ENCODE measurements at regions not wholly inside any gene's neighbourhood (a gene's known extent, or its start where the extent isn't known, plus 50 kb on each side); places are given as distances from the start of the nearest gene placed in this dataset.

DNA sequence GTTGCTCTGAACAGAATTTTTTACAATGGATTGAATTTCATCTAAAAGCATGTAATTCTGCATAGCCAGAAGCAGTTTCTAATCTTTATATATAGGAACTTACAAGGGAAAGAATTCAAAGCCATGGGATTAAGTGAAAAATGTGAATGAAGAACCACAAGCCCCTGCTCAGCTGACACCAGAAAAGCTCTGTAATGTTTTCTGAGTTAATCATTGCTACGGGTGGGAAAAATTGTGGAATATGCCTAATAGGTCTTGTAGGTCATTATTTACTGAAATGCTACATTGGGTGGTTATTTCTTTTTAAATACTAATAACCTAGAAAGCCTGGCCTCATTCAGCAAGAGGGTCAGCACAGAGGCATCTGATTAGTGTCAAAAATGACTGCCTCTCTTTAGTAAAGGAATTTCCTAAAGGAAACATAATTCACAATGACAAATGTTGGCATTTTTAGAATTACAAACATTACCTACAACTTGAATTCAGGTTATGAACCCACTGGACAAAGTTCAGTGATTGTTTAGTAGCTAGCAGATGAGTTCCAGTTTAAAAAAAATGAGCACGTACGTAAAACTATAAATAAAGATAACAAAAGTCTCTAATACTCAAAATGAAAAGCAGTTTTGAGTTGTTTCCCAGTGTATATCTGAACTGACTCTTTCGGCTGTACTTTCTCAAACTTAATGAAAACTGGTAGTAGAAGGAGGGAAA lies 75.3 kb downstream of the BMP4 start:
- 38 to 41% methylated on average over 4 of the region's 4 CpGs for WGBS, 2 donors
- H3K9me3 ChIP-seq, result no peaks in the 10 kb centered on the region
- no peaks in the 10 kb centered on the region for H3K4me1 ChIP-seq
- H3K27me3 ChIP-seq, result no peaks in the 10 kb centered on the region
- H3K36me3 ChIP-seq, result no peaks in the 10 kb centered on the region
- TF ChIP-seq POLR2A (IDR thresholded peaks at IDR 0.05), result no peak
- TF ChIP-seq EP300 (IDR thresholded peaks at IDR 0.05), result no peak
- TF ChIP-seq, protein P1, sequence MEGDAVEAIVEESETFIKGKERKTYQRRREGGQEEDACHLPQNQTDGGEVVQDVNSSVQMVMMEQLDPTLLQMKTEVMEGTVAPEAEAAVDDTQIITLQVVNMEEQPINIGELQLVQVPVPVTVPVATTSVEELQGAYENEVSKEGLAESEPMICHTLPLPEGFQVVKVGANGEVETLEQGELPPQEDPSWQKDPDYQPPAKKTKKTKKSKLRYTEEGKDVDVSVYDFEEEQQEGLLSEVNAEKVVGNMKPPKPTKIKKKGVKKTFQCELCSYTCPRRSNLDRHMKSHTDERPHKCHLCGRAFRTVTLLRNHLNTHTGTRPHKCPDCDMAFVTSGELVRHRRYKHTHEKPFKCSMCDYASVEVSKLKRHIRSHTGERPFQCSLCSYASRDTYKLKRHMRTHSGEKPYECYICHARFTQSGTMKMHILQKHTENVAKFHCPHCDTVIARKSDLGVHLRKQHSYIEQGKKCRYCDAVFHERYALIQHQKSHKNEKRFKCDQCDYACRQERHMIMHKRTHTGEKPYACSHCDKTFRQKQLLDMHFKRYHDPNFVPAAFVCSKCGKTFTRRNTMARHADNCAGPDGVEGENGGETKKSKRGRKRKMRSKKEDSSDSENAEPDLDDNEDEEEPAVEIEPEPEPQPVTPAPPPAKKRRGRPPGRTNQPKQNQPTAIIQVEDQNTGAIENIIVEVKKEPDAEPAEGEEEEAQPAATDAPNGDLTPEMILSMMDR (IDR thresholded peaks at IDR 0.05), result no peak
- H3K4me3 ChIP-seq, result no peak overlapping the region
- no peak for DNase-seq (ENCODE audit: low spot score in 2 of 2)
- no peak overlapping the region for H3K27ac ChIP-seq

DNA sequence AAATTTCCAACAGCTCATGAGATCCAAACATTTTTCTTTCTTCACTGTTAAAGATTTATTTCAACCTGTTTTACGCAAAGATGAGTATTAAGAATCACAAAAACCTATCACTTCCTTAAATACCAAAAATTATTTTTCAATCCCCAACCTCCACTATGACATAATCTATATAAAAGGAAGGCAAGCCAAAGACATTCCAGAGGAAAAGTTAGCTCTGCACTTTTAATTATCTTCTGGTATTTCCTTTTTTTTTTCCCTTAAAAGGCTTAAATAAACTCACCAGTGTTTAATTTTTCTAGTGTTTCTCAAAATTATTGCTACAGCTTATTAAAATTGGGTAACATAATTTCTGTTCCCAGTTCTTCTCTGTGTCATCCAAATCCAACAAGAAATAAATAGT lies 75.9 kb downstream of the BMP4 start:
- no peaks in the 10 kb centered on the region for H3K9me3 ChIP-seq
- DNase-seq (ENCODE audit: low spot score in 2 of 2), result no peak
- no peaks in the 10 kb centered on the region for H3K36me3 ChIP-seq
- no peak for TF ChIP-seq POLR2A (IDR thresholded peaks at IDR 0.05)
- TF ChIP-seq, protein P1 (IDR thresholded peaks at IDR 0.05), result no peak
- no peaks in the 10 kb centered on the region for H3K4me1 ChIP-seq
- H3K27ac ChIP-seq, result no peak overlapping the region
- 81 to 88% methylated on average over 1 of the region's 1 CpG for WGBS, 2 donors
- H3K4me3 ChIP-seq, result no peak overlapping the region
- no peaks in the 10 kb centered on the region for H3K27me3 ChIP-seq

DNA sequence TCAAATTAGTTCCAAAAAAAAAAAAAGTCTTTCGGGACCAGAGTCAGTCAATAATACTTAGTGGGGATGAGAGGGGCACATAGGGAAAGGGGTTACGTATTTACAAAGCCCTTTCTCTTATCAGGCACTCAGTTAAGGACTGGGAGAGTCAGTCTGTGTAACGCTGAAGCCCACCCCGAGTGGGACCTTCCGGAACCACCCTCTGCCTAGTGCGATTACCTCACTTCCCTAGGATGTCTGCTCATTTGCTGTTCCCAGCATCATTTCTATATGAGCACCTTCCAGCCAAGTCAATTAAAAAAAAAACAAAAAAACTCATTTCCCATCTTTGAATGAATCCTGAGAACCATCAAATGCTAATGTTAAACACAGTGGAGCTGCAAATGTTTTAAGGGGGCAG lies 76.9 kb downstream of the BMP4 start:
- Histone ChIP-seq H3K27me3 (no peaks in the 10 kb centered on the region), H3K27ac (no peak overlapping the region), H3K4me1 (peaks cover 0 to 5% (median 0%) of the 10 kb centered on the region in 4 donors), H3K36me3 (no peaks in the 10 kb centered on the region), H3K4me3 (no peak overlapping the region), H3K9me3 (no peaks in the 10 kb centered on the region)
- 80 to 81% methylated on average over 6 of the region's 6 CpGs for WGBS, 2 donors
- TF ChIP-seq, protein P1 (IDR thresholded peaks at IDR 0.05), result no peak
- TF ChIP-seq EP300 (IDR thresholded peaks at IDR 0.05), result no peak
- no peak for TF ChIP-seq POLR2A (IDR thresholded peaks at IDR 0.05)
- no peak for DNase-seq (ENCODE audit: low spot score in 2 of 2)

DNA sequence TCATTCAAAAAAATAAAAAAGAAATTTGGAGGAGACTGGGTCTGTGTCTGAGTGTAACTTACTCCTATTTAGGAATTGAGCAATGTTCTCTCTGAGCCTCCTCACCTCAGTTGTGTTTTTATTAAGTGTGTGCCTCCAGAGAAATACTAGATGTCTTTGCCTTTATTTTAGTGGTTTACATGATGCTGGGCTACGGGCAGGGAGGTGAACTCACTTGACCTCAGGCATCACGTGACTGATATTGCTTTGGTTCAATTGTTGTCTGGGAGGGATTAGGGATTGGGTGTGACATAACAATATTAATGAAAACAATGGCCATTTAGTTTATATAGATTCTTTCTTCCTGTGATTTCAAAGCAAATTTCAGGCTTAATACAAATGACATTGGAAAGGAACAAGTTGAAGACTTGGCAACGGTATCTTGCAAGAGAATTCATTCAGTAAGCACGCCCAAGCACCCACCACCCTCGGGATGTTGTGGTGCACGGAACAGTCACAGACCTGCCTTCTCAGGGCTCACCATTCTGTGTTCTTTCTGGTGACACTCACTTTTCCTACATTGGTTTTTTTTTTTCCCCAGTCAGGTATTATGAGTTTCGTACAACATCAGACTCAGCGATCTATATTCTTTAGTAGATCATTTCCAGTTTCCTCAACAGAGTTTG lies 77.5 kb downstream of the BMP4 start:
- TF ChIP-seq, protein P1 (IDR thresholded peaks at IDR 0.05), result no peak
- TF ChIP-seq POLR2A (IDR thresholded peaks at IDR 0.05) (no peak), EP300 (IDR thresholded peaks at IDR 0.05) (no peak)
- Histone ChIP-seq H3K9me3 (no peaks in the 10 kb centered on the region), H3K27ac (no peak overlapping the region), H3K4me3 (no peak overlapping the region), H3K4me1 (peaks cover 0 to 5% (median 0%) of the 10 kb centered on the region in 4 donors), H3K36me3 (no peaks in the 10 kb centered on the region), H3K27me3 (no peaks in the 10 kb centered on the region)
- 66 to 69% methylated on average over 8 of the region's 8 CpGs for WGBS, 2 donors
- DNase-seq (ENCODE audit: low spot score in 2 of 2), result no peak

DNA sequence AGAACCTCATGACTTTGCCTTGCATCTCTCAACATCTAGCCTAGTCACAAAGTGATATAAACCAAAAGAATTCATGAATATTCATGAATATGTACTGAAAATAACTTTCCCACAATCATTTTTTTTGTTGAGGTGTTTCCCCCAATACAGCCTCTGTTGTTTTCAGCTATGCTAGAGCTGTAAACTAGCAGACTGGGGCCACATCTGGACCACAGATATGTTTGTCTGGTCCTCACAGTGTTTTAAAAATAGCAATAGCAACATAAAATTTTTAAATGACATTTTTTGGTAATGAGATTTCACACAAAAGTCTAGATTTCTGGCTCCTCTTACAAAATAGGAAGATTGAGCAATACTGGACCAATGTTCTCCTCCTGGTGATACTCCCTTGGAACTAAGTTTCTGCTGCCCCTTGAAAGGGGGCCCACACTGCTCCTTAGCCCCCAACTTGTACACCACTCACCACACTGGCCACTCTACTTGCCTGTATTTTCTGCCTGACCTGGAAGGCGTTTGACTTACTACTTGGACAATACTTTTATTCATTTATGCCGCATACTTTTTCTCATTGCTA lies 81.2 kb downstream of the BMP4 start:
- no peak for DNase-seq (ENCODE audit: low spot score in 2 of 2)
- Histone ChIP-seq H3K36me3 (no peaks in the 10 kb centered on the region), H3K4me3 (no peak overlapping the region), H3K27me3 (no peaks in the 10 kb centered on the region), H3K27ac (no peak overlapping the region), H3K4me1 (peaks cover 0 to 5% (median 0%) of the 10 kb centered on the region in 4 donors), H3K9me3 (no peaks in the 10 kb centered on the region)
- WGBS, 2 donors, result 58 to 63% methylated on average over 2 of the region's 2 CpGs
- no peak for TF ChIP-seq EP300 (IDR thresholded peaks at IDR 0.05)
- TF ChIP-seq POLR2A (IDR thresholded peaks at IDR 0.05), result no peak
- TF ChIP-seq, protein P1 (IDR thresholded peaks at IDR 0.05), result no peak
